Epithelial cell of esophagus (primary cell): ENCODE measurements at regions not wholly inside any gene's neighbourhood (a gene's known extent, or its start where the extent isn't known, plus 50 kb on each side); places are given as distances from the start of the nearest gene placed in this dataset.

Experiments
- DNase-seq: peaks from one replicate; pipeline ENCODE4 v3.0.0; 2010; ENCODE audit warnings: low read depth
- H3K4me3 ChIP-seq: 2 replicates; pipeline ENCODE4 v1.5.1; 2011; ENCODE audit warnings: mild to moderate bottlenecking, low read length, control low read depth
- TF ChIP-seq, protein P1 (sequence below): IDR thresholded peaks from 2 replicates; pipeline ENCODE4 v1.5.1; 2011; ENCODE audit warnings: low read depth, mild to moderate bottlenecking, low read length, control low read depth, inconsistent platforms; ENCODE audit not compliant: insufficient read depth; ENCODE audit errors: missing control alignments

DNA sequence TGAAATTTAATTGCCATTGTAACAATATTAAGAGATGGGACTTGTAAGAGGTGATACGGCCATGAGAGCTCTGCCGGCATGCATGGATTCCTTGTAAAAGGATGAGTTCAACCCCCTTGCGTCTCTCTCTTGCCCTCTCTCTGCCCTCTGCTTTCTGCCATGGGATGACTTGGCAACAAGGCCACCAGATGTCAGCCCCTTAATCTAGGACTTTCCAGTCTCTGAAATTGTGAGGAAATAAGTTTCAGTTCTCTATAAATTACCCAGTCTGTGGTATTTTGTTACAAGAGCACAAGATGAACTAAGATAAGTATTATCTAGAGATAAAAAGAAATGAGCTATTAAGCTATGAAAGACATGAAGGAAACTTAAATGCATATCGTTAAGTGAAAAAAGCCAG is 145.7 kb upstream of the AHR start:
- no peak for DNase-seq
- TF ChIP-seq, protein P1, sequence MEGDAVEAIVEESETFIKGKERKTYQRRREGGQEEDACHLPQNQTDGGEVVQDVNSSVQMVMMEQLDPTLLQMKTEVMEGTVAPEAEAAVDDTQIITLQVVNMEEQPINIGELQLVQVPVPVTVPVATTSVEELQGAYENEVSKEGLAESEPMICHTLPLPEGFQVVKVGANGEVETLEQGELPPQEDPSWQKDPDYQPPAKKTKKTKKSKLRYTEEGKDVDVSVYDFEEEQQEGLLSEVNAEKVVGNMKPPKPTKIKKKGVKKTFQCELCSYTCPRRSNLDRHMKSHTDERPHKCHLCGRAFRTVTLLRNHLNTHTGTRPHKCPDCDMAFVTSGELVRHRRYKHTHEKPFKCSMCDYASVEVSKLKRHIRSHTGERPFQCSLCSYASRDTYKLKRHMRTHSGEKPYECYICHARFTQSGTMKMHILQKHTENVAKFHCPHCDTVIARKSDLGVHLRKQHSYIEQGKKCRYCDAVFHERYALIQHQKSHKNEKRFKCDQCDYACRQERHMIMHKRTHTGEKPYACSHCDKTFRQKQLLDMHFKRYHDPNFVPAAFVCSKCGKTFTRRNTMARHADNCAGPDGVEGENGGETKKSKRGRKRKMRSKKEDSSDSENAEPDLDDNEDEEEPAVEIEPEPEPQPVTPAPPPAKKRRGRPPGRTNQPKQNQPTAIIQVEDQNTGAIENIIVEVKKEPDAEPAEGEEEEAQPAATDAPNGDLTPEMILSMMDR = no peak
- no peak overlapping the region for H3K4me3 ChIP-seq

DNA sequence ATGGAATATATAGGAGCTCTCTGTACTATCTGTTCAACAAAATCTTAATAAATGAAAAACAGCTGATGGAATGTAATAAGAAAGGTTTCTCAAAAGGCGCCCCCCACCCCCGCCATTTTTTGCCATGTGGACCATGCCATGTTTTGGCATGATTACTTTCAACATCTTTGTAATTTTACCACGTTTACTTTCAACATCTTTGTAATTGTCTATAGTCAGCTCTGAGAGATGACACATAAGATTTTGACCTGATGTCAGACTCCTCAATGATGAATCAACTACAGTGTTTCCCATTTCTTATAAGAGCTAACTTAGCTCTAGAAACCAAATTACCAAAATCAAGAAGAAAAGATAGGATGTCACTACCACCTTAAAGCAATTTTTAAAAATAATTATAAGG is 144.9 kb upstream of the AHR start:
- peak; percentile 38 for DNase-seq
- TF ChIP-seq, protein P1 = no peak
- H3K4me3 ChIP-seq = no peak overlapping the region

DNA sequence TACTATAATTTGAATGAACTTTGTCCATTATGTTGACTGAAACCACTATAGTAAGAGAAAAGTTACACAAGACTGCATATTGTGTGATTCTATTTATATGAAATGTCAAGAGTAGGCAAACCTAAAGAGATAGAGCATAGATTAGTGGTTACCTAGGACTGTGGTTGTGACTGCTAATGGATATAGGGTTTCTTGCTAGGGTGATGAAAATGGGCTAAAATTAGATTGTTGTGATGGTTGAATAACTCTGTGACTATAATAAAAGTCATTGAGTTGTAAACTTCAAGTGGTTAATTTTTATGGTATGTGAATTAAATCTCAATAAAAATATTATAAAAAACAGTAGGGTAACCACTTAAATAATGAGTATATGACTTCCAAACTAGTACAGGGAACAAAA is 142.9 kb upstream of the AHR start:
- H3K4me3 ChIP-seq = no peak overlapping the region
- TF ChIP-seq, protein P1 = no peak
- no peak for DNase-seq

DNA sequence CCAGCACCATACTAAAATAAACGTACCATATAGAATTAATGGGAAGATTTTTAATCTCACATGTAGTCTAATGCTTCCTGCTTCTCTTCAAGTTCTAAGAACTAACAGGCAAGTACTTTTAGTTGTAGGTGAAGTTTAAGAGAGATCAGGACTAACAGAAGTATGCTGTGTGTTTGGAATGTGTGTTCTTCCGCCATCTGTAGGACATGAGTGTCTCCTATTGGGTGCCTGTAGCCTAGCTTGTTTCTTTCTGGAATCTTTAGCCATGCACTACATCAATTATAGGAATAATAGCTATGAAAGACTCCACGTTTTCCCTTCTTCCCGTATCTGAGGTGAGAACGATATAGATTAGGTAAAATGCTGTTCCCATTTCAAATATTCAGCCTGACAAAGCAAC is 140.2 kb upstream of the AHR start:
- TF ChIP-seq, protein P1 = no peak
- no peak overlapping the region for H3K4me3 ChIP-seq
- DNase-seq = peak; percentile 6

DNA sequence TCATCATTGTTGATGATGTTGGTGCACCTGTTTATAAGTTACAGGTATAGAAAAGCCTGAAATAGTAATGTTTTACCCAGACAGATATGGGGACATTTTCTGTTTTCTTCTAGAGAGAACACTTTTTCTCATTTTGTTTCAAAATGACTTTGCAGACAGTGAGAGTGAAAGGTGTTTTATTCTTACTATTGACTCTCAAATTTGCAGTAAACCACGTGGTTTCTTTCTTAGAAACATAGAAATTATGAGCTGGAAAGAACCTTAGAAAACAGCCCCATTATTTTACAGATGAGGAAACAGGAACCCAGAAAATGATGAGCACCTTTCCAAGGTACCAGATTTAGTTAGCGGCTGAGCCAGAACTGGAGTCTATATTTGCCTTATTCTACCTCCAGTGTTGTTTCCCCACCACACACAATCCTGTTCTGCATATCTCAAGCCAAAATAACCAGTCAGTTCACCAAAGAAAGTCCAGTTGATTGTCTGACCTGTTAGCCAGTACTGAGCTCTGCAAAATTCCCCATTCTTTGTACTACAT is 138.9 kb upstream of the AHR start:
- H3K4me3 ChIP-seq = no peak overlapping the region
- no peak for DNase-seq
- TF ChIP-seq, protein P1 = no peak

DNA sequence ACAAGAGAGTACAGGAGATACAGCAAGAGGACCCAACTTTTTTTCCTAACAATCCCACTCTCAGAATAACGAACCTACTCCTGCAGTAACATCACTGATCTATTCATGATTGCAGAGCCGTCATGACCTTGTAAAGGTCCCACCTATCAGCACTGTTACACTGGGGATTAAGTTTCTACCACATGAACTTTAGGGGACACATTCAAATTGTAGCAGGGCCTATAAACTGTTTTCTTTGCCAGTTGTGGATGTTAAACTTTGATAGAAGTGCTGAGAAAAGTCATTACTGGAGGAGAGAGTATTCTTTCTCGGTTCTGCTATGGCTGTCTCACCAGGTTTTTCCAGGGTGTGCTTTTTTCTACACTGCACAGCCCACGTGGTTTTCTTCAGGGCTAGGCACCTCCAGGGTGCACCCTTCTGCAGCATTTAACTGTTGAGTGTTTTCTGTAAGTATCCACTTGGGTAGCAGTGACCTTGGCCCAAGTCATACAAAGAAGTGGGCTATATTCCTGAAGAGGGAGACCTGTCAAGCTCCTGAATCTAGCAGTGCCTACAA is 131.6 kb upstream of the AHR start:
- no peak overlapping the region for H3K4me3 ChIP-seq
- TF ChIP-seq, protein P1 = no peak
- DNase-seq = no peak

DNA sequence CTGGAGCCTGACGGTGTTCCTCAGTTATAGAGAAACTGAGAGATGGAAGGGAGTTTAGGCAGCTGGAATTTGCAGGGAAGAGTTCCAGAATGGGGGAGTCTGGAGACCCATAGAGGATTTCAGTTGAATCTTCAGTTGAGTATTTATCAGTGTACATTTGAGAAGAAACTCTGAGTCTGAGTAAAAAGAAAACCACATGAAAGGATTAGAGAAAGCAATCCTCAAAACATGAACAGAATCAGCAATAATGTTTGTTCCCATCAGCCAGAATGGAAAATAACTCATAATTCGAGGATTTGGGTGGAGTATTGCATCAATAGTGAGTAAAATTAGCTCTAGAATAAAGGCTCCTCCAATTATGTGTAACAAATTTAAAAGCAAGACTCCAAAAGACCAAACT is 130.0 kb upstream of the AHR start:
- DNase-seq = no peak
- TF ChIP-seq, protein P1 = no peak
- no peak overlapping the region for H3K4me3 ChIP-seq
